Activated effector memory CD4-positive, alpha-beta T cell treated with anti-CD3 and anti-CD28 coated beads, Interleukin-2, amount 50 U/mL, for 16 hours (primary cell): ENCODE measurements at regions not wholly inside any gene's neighbourhood (a gene's known extent, or its start where the extent isn't known, plus 50 kb on each side); places are given as distances from the start of the nearest gene placed in this dataset.

Experiments
- DNase-seq: peaks from one replicate; pipeline ENCODE4 v3.0.0-alpha.2; 2020

DNA sequence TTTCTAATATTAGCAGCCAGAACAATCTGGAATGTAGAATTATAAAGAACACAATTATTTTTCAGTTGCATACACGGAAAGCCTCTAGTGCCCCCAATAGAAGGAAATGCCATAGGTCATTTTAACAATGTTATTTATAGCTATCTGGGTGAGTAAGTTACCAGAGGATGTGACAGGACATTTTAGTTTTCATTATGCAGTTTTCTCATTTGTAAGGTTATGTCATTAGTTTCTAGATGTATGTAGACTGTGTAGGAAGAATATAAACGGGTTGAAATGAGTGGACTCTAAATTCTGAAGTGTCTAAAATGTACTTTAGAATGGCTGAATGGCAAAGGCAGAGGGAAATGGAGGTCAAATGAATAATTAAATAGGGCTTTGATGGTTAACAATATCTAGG lies 213.3 kb downstream of the DTHD1 start:
- no peak for DNase-seq

DNA sequence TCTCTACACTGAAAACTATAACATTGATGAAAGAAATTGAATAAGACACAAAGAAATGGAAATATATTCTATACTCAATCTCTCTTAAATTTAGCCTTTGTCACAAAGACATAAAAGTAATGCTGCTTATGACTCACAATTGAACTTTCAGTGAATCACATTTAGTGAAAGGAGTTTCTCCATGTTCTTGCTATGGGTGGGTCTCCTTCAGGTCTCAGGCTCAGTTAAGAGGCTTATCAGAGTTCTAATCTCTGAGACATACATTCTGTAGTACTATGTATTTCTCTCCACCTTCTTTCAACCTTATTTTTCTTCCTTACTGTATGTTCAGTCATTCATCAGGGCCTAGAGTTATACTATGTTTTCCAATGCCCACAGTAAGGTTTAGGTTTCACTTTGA lies 220.9 kb downstream of the DTHD1 start:
- no peak for DNase-seq

DNA sequence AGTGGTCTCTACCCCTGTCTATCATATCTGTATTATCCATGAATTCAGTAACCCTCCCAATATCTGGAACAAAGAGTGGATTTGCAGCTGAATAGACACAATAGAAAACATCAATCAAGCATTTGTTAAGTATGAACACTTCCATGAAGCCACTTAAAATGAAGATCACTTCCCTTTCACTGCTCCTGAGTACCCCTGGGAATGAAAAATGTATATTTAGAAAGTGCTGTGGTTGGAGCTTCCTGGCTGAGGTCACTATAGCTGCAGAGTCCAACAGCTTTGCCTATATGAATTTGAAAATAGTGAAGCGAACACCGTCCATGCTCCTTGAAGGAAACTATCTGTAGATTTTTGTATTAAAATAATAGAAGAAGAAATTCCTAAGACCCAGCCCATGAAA lies 227.0 kb downstream of the DTHD1 start:
- no peak for DNase-seq

DNA sequence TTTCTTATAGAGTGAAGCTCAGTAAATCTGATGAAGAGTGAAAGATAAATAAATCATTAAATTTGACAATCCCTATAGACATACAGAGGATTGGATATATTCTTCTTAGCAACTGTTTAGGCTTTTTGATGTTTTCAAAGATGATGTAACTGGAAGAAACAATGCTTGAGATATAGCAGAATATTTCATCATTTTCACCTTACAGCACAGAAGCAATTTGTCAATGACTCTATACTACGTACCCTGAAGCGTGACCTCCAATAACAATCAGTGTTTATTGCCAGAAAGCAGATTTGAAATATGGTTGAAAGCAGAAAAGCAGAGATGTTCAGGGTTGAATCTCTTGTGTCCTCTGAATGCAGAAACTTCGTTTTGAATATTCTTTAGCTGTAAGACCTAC lies 228.4 kb downstream of the DTHD1 start:
- DNase-seq = no peak

DNA sequence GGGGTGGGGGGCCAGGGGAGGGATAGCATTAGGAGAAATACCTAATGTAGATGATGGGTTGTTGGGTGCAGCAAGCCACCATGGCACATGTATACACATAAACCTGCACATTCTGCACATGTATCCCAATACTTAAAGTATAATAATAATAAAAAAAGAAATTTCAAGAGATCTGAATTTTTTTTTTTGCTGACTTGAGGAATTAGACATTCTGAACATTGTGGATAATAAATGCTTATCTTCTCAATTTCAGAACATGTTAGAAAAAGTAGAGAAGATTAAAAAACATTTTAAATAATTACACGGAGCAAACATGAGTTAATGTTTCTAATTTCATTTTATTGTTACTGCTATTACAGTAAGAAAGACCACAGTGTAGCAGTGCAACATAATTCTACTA lies 230.4 kb downstream of the DTHD1 start:
- DNase-seq = no peak

DNA sequence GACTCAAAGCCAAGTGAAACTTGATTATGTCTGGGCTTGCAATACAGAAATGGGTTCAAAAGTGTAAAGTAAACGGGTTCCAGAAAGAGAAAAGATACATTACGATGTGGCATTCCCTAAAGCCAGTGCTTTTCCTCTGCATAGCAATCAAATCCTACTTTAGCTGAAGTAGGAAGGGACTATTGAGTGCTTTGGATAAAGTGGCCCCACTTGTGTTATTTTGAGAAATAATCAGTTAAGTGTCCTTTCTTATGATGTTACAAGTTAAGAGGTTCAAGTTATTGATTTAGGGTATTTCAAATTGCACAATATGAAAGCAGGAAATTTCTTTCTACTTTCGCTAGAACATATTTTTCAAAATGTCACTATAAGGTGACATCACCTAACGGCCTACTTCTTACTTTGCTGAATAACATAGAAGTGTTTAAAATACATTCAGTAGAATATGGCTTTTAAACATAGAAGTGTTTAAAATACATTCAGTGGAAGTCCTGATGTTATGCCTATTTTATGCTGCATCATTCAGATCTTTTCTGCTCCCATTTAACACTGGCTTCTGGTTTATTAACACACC lies 235.2 kb downstream of the DTHD1 start:
- DNase-seq = no peak

DNA sequence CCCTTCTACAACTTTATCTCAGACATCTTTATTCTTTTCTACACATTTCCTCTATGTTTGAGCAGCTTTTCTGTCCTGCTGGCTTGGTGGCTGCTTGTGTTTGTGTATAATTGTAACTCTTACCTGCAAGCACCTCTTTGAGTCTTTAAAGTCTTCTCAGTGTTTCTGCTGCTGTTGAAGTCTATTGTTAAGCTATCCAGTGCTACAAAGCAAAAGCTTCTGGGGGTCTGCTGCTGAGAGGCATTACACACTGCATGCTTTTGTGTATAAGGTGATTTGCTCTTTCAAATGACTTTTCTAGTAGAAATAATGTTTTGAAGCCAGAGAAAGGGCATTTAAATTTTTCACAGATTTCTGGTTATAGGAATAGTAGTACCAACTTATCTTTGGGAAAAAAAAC lies 241.8 kb downstream of the DTHD1 start:
- no peak for DNase-seq

DNA sequence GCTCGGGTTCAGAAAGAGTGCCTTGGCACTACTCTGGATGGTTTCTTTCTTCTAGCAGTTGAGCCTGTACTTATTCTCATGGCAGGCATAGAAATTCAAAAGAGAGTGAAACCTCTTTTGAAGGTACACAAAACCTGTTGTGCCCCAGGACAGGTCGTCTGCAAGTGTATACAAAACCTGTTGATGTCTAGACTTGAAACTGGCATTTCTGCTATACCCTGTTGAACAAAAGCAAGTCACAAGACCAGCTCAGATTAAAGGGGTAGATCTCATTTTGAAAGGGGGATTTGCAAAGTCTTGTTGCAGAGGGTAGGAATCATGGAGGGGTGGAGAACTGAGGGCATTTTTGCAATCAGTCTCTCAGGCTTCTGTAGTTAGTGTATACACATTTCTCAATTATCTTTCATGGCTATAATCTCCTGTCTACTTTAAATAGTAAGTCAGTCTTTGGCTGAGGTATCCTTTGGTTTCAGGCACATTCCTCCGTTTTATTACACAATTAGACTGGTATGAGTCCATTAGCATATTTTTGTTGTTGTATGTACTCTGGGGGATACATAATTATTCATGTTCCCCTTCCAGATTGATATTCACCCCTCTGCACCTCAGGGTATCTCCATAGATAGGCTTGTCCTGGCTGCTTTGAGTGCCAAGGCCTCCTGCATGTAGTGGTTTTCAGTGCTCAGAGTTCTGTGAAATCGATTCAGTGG lies 251.4 kb downstream of the DTHD1 start:
- no peak for DNase-seq

DNA sequence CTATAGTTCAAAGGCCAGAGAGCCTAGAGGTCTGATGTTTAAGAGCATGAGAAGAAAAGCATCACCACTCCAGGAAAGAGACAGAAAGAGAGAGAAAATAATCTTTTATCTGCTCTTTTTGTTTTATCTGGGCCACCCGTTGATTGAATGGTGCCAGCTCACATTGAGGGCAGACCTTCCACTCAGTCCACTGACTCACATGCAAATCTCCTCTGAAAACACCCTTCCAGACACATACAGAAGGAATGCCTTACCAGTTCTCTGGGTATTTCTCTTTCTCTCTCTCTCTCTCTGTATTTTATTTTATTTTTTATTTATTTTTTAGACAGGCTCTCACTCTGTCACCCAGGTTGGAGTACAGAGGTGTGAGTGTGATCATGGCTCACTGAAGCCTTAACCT lies 252.5 kb downstream of the DTHD1 start:
- DNase-seq = no peak

DNA sequence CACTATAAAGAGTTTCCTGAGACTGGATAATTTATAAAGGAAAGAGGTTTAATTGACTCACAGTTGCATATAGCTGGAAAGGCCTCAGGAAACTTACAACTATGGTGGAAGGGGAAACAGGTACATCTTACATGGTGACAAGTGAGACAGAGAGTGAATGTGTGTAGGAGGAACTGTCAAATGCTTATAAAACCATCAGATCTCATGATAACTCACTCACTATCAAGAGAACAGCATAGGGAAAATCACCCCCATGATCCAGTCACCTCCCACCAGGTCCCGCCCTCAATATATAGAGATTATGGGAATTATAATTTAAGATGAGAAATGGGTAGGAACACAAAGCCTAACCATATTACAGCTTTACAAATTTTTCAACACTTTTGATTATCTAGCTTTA lies 266.0 kb downstream of the DTHD1 start:
- no peak for DNase-seq

DNA sequence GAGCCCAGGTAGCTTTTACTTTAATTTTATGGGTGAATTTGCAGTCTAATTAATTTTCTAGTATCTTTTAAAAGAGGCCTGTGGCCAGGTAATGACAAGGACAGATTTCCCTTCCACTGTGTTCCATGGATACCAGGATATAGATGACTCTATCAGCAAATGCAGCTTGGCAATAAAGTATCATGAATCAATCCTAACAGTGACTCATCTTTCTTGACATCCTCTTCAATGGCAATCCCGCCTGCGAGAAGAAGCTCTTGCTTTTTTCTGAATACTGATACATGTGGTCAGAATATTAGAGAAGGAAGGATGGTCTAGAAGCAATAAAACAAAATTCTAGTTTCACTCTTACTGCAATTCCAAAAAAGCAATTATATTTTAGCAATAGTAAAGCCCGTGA lies 267.8 kb downstream of the DTHD1 start:
- DNase-seq = no peak

DNA sequence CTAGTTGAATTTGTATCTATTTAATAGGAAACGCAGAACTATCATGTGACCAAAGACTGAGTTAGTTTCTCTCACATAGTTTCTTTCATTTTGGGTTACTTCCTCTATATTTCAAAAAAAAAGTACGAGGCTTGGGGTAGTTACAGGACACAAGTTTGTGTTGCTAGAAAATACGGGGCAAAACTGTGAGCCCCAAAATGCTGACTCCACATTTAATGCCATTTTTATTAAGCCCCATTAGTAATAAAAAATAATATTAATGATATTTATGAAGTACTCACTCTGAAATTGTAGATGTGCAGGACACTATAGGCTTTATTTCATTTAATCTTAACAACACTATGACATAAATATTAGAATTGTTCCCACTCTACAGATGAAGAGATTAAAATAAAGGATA lies 268.6 kb downstream of the DTHD1 start:
- no peak for DNase-seq

DNA sequence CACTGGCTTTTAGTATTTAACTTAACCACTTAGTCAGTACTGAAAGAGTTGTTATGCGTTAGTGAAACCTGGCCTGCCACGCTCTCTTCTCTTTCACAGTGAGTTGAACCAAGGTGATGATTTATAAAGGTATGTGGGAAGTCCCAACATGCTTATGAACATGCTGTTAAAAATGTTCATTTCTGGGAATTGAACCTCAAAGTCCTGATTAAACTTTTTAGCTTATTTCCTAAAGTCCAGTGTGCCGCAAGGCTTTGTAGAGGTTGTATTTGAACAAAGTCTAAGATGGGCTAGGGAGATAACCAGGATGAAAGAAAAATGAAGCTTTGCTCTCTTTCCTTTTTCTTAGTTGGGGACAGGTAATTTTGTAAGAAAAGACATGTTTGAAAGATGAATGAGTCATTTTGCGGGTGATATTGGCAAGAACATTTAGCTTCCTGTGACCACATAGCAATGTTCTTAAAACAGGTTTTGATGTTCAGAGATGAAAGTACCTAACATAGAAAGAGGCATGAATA lies 270.3 kb downstream of the DTHD1 start:
- DNase-seq = no peak

DNA sequence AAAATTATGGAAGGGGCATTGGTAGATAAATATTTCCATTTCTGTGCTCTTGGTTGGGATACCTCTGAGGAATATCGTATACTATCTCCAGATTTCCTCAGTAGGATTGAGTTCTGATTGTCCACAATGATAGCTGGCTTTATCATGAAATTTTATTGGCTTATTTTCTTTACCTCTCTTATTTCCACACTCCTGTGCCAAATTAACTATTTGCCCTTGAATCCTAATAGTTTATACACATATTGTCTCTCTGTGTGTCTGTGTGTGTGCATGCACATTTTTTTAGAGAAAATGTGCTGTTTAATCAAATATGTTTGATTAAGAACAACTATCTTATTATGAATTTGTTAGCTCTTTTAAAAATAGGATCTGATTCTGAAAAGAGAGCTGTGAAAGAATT lies 271.6 kb downstream of the DTHD1 start:
- no peak for DNase-seq

DNA sequence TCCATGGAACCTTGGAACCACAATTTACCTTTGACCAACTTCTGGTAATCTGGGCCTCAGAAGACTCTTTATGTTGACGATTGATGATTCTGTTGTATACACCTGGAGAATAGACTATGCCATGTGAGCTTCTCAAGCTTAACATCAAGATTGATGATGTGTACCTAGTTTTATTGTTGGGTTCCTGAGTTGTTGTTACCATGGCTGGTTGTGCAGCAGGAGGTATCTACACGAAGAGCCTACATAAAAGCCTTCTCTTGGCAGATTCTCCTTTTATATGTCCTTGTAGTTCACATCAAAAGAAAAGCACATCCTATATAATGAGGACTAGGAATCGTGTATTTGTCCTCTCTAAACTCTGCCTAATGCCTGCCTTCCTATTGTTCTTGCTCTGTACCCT lies 272.0 kb downstream of the DTHD1 start:
- no peak for DNase-seq

DNA sequence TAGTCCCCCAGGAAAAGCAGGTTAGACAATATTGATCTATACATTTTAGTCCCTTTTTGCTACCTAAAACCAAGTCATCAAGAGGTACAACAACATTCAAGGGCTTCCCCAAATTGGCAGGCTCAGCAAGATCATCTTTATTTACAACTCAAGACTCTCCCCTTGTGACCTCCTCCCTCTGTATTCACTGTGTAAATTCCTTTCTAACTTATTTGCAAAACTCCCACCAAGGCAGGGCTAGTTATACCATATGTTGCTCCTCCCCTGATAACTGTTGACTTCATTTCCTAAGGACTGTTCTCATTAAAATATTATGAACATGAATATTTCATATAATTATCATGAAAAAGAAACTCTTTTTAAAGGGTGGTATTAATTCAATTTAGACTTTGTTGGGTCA lies 275.6 kb downstream of the DTHD1 start:
- no peak for DNase-seq

DNA sequence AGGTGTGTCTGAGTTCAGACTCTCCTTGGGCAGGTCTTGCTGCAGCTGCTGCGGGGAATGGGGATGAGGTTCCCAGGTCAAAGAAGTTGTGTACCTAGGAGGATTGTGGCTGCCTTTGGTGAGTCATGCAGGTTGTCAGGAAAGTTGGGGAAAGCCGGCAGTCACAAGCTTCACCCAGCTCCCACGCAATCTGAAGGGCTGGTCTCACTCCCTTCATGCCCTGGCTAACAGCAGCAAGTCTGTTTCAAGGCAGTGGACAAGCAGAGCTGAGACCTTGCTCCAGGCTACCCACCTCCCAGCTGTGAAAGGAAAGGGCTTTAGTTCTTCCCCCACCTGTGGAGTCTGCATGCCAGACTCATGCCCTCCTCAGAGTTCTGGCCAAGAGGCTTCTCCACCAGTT lies 287.2 kb downstream of the DTHD1 start:
- DNase-seq = no peak

DNA sequence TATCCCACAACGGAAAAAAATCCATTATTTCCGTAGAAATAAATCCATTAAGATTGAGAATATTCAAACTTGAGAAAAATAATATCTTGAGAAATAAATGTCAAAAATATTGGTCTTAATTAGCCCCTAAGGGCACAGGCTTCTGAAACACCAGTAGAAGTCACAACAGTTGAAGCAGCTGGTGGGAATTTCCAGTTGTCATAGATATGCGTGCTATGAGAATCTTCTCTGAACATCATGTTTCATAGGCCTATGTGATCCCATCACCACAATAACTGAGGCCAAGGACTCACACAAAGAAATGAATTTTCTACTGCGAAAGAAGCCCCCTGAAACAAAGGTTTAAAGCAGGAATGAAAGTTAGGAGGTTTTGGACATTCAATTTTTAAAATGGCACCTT lies 292.0 kb downstream of the DTHD1 start:
- DNase-seq = no peak

DNA sequence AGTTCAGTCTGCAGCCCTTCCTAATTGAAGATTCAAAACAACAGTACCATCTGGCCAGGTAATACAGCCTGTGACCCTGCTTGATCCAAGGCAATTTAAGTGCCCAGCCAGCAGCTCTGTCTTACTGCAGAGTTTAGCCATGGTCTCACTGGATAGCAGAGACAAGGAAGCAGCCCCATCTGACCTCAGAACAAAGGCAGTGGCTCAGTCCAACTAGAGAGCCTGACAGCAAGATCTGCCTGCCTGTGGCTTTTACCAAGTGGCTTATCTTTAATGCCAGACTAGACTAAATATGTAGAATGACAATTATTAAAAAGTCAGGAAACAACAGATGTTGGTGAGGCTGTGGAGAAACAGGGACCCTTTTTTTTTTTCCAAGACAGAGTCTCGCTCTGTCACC lies 293.4 kb downstream of the DTHD1 start:
- no peak for DNase-seq

DNA sequence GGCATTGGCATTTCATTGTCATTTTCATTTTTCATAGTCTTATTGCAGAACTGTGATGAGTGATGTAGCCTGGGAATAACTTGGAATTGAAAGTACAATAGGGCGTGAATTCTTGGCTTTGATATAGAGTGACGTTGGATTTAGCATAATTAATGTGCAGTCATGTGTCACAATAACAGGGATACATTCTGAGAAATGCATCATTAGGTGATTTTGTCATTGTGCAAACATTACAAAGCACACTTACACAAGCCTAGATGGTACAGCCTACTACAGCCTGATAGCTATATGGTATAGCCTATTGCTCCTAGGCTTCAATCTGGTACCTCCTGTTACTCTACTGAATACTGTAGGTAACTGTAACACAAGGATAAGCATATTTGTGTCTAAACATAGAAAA lies 300.8 kb downstream of the DTHD1 start:
- DNase-seq = no peak

DNA sequence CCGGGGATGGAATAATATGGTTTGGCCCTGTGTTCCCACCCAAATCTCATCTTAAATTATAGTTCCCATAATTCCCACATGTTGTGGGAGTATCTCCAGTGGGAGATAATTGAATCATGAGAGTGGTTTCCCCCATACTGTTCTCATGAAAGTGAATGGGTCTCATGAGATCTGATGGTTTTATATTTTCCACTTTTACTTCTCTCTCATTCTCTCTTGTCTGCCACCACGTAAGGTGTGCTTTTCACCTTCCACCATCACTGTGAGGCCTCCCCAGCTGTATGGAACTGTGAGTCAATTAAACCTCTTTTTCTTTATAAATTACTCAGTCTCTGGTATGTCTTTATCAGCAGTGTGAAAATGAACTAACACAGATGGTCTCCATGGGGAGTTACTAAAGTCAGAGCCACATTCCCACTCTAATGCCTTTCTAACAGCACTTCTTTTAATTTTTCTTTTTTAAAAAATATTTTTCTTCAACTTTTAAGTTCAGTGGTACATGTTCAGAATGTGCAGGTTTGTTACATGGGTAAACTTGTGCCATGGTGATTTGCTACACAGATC lies 306.6 kb downstream of the DTHD1 start:
- DNase-seq = no peak

DNA sequence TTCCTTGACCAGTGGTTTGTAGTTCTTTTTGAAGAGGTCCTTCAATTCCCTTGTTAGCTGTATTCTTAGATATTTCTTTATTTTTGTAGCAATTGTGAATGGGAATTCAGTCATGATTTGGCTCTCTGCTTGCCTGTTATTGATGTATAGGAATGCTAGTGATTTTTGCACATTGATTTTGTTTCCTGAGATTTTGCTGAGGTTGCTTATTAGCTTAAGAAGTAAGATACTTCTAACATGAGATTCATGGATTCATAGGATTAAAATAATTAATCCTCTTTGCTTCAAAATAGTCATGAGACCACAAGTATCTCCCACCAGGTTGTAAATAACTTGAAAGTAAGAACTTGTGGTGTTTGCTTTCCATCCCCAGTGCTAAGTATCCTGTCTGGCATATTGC lies 308.9 kb downstream of the DTHD1 start:
- no peak for DNase-seq

DNA sequence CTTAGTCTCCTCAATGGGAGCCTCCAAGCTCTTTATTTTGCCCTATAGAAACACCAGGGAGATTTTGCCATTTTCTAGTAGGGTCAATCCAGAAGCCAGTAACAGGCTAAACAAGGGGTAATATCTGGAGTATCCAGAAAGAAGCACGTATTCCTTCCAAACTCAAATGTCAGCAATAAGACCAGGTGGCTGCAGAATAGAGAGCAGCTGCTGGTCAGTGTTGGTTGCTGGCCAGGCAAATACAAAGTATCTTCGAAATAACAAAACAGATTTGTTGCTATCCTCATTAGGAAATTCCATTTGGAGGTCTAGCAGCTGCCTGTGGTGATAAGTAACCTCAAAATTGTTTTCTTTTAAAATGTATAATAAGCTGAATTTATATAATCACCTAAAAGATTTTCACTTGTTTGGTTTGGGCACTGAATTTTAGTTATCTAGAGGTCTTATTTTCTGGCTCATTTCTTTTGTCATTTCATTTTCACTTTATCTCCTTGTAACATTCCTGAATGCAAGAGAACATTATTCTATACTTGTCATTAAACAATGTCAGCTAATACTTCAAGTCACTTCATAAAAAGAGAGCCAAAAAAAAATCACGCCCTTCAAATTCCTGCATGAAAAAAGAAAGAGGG lies 320.6 kb downstream of the DTHD1 start:
- no peak for DNase-seq

DNA sequence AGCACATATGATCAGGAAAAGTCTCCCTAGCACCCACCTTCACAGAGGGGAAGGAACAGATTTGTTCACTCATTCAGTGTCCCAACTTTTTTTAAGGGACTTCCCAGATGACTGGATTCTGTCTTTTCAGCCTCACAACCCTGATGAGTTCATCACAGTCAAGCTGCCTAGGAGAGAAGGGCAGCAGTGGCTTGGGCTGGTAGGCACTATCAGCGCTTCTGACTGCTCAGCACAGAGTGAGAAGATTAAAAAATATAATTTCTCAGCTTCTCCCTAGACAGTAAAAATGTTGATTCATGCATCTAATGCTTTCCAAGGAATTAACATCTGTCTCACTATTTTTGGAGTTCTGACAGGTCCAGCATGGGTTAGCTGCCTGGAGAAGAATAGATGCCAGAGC lies 328.2 kb downstream of the DTHD1 start:
- no peak for DNase-seq
